ENCODE measurements at regions not wholly inside any gene's neighbourhood (a gene's known extent, or its start where the extent isn't known, plus 50 kb on each side); places are given as distances from the start of the nearest gene placed in this dataset.

DNA sequence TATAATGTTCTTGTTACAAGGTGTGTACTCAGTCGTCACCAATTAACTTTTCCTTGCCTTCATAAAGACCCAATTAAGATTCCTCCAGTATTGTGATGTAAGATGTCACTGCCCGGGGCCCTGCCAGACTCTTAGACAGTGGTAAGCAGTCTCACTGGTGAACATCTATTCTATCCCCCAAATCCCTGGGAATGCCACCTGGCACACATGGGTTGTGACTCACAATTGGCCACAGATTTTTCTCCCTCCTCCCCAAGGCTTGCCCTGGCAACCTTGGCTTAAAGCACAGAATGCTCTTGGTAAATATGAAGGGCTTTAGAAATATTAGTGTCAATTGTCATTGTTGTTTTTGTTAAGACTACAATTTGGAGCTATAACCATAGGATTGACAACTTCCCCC lies 287.9 kb downstream of the ETAA1 start (continued):
- TF ChIP-seq YY1 (IDR thresholded peaks at IDR 0.05; ENCODE audit: extremely low read depth, insufficient replicate concordance, low read depth, low read length) (no peak), POLR2A (IDR thresholded peaks at IDR 0.05; ENCODE audit: borderline replicate concordance, extremely low read depth, insufficient read depth, insufficient read length) (no peak), POLR2AphosphoS5 (IDR thresholded peaks at IDR 0.05; ENCODE audit: low read depth, low read length) (no peak)

DNA sequence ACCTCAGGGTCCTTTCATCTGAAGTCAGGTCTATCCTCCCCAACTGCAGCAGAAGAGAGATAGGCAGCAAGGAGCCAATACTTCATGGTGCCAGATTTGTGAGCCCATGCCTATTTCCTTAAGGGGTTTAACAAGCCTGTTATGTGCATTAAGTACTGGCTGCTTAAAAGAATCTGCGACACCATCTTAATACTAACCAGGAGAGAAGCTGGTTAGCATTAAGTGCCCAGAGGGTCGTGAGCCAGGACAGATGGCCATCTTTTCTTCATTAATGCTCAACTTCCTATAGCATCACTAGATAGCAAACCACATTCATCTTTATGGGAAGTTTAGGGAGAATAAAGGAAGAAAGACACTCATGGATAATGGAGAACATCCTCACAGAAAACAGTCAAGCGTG lies 289.1 kb downstream of the ETAA1 start:
- ChIA-PET CTCF (no interaction called here), POLR2A (no interaction called here), RAD21 (ENCODE audit: low non-redundant PET in 1 of 2, low total read pairs in 2 of 2, uncharacterized antibody in 2 of 2, unreplicated experiment in 2 of 2) (no interaction called here)
- Histone ChIP-seq H3K4me3 (replicated peaks in 1 of 2; ENCODE audit: low read depth in 1 of 2, low read length in 2 of 2) (no peak overlapping the region), H3K9me3 (ENCODE audit: control insufficient read depth in 1 of 2, insufficient read depth in 1 of 2, low read depth in 1 of 2, low read length in 2 of 2) (no peaks in the 10 kb centered on the region), H3K36me3 (ENCODE audit: control insufficient read depth in 1 of 2, insufficient read depth in 2 of 2, low read length in 2 of 2) (no peaks in the 10 kb centered on the region), H3K9ac (ENCODE audit: low read length) (no peak overlapping the region), H2AFZ (ENCODE audit: low read depth, low read length, poor library complexity, severe bottlenecking) (no peak overlapping the region), H3K9me2 (ENCODE audit: insufficient read depth) (no peaks in the 10 kb centered on the region), H4K20me1 (ENCODE audit: insufficient read depth) (no peaks in the 10 kb centered on the region), H3K4me1 (ENCODE audit: control insufficient read depth in 1 of 2, insufficient read depth in 2 of 2, low read length in 2 of 2) (no peaks in the 10 kb centered on the region), H3K4me2 (ENCODE audit: low read length) (no peak overlapping the region), H3K79me2 (ENCODE audit: insufficient read depth, low read length) (no peaks in the 10 kb centered on the region), H3K27ac (ENCODE audit: low read depth, low read length) (no peak overlapping the region), H3K27me3 (ENCODE audit: insufficient read depth, low read length) (0 out of 2 replicates have a peak, but pooled peaks cover 16% of the 10 kb centered on the region)
- TF ChIP-seq POLR2AphosphoS5 (IDR thresholded peaks at IDR 0.05; ENCODE audit: low read depth, low read length), result no peak
- intact Hi-C loops (cut with micrococcal nuclease), result no loop called here
- ATAC-seq (no peak), DNase-seq (ENCODE audit: low read depth, low spot score) (no peak)
- BruUV-seq (replicated peaks), result no TSS peak

DNA sequence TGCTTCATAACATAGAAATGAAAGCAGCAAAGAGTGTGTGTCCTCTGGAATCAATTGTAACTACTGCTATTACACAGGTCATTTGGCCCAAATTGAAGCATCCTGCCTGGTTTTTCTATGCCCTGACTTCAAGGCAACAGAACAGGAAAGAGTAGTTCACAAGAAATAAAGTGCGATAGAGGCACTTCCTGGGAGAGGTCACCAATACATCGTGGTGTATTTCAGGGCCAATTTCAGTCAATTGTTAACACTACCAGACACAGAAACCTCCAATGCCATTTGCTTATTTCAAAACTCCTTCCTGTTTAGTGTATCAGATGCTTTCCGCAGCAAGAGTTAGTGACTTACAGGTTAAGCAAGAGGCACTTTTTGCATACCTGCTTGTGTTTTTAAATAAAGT lies 292.1 kb downstream of the ETAA1 start:
- intact Hi-C loops (cut with micrococcal nuclease), result no loop called here
- BruUV-seq (replicated peaks), result no TSS peak
- Histone ChIP-seq H3K4me3 (replicated peaks in 1 of 2; ENCODE audit: low read depth in 1 of 2, low read length in 2 of 2) (no peak overlapping the region), H3K27me3 (ENCODE audit: insufficient read depth, low read length) (0 out of 2 replicates have a peak, but pooled peaks cover 19% of the 10 kb centered on the region), H3K4me1 (ENCODE audit: control insufficient read depth in 1 of 2, insufficient read depth in 2 of 2, low read length in 2 of 2) (no peaks in the 10 kb centered on the region), H3K79me2 (ENCODE audit: insufficient read depth, low read length) (no peaks in the 10 kb centered on the region), H2AFZ (ENCODE audit: low read depth, low read length, poor library complexity, severe bottlenecking) (no peak overlapping the region), H3K4me2 (ENCODE audit: low read length) (no peak overlapping the region), H4K20me1 (ENCODE audit: insufficient read depth) (no peaks in the 10 kb centered on the region), H3K27ac (ENCODE audit: low read depth, low read length) (no peak overlapping the region), H3K36me3 (ENCODE audit: control insufficient read depth in 1 of 2, insufficient read depth in 2 of 2, low read length in 2 of 2) (no peaks in the 10 kb centered on the region), H3K9ac (ENCODE audit: low read length) (no peak overlapping the region), H3K9me3 (ENCODE audit: control insufficient read depth in 1 of 2, insufficient read depth in 1 of 2, low read depth in 1 of 2, low read length in 2 of 2) (no peaks in the 10 kb centered on the region), H3K9me2 (ENCODE audit: insufficient read depth) (no peaks in the 10 kb centered on the region)
- DNase-seq (ENCODE audit: low read depth, low spot score), result no peak
- no peak for ATAC-seq
- ChIA-PET POLR2A (no interaction called here), RAD21 (ENCODE audit: low non-redundant PET in 1 of 2, low total read pairs in 2 of 2, uncharacterized antibody in 2 of 2, unreplicated experiment in 2 of 2) (no interaction called here), CTCF (no interaction called here)
- no peak for TF ChIP-seq ZNF274 (IDR thresholded peaks at IDR 0.05; ENCODE audit: low read depth, low read length)
- TF ChIP-seq, protein P1, sequence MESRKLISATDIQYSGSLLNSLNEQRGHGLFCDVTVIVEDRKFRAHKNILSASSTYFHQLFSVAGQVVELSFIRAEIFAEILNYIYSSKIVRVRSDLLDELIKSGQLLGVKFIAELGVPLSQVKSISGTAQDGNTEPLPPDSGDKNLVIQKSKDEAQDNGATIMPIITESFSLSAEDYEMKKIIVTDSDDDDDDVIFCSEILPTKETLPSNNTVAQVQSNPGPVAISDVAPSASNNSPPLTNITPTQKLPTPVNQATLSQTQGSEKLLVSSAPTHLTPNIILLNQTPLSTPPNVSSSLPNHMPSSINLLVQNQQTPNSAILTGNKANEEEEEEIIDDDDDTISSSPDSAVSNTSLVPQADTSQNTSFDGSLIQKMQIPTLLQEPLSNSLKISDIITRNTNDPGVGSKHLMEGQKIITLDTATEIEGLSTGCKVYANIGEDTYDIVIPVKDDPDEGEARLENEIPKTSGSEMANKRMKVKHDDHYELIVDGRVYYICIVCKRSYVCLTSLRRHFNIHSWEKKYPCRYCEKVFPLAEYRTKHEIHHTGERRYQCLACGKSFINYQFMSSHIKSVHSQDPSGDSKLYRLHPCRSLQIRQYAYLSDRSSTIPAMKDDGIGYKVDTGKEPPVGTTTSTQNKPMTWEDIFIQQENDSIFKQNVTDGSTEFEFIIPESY (IDR thresholded peaks at IDR 0.05; ENCODE audit: extremely low read depth, insufficient replicate concordance, low read length), result no peak
- no peak for TF ChIP-seq JUND (IDR thresholded peaks at IDR 0.05)
- TF ChIP-seq EGR1 (IDR thresholded peaks at IDR 0.05; ENCODE audit: low read depth), result no peak
- TF ChIP-seq EZH2phosphoT487 (IDR thresholded peaks at IDR 0.05; ENCODE audit: borderline replicate concordance), result no peak
- TF ChIP-seq, protein P2, sequence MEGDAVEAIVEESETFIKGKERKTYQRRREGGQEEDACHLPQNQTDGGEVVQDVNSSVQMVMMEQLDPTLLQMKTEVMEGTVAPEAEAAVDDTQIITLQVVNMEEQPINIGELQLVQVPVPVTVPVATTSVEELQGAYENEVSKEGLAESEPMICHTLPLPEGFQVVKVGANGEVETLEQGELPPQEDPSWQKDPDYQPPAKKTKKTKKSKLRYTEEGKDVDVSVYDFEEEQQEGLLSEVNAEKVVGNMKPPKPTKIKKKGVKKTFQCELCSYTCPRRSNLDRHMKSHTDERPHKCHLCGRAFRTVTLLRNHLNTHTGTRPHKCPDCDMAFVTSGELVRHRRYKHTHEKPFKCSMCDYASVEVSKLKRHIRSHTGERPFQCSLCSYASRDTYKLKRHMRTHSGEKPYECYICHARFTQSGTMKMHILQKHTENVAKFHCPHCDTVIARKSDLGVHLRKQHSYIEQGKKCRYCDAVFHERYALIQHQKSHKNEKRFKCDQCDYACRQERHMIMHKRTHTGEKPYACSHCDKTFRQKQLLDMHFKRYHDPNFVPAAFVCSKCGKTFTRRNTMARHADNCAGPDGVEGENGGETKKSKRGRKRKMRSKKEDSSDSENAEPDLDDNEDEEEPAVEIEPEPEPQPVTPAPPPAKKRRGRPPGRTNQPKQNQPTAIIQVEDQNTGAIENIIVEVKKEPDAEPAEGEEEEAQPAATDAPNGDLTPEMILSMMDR (IDR thresholded peaks at IDR 0.05 in 2 of 3, conservative IDR thresholded peaks at IDR 0.05 in 1 of 3; ENCODE audit: borderline replicate concordance in 1 of 3, insufficient read depth in 1 of 3, low read depth in 2 of 3, low read length in 2 of 3), result no peak
- TF ChIP-seq, protein P3, sequence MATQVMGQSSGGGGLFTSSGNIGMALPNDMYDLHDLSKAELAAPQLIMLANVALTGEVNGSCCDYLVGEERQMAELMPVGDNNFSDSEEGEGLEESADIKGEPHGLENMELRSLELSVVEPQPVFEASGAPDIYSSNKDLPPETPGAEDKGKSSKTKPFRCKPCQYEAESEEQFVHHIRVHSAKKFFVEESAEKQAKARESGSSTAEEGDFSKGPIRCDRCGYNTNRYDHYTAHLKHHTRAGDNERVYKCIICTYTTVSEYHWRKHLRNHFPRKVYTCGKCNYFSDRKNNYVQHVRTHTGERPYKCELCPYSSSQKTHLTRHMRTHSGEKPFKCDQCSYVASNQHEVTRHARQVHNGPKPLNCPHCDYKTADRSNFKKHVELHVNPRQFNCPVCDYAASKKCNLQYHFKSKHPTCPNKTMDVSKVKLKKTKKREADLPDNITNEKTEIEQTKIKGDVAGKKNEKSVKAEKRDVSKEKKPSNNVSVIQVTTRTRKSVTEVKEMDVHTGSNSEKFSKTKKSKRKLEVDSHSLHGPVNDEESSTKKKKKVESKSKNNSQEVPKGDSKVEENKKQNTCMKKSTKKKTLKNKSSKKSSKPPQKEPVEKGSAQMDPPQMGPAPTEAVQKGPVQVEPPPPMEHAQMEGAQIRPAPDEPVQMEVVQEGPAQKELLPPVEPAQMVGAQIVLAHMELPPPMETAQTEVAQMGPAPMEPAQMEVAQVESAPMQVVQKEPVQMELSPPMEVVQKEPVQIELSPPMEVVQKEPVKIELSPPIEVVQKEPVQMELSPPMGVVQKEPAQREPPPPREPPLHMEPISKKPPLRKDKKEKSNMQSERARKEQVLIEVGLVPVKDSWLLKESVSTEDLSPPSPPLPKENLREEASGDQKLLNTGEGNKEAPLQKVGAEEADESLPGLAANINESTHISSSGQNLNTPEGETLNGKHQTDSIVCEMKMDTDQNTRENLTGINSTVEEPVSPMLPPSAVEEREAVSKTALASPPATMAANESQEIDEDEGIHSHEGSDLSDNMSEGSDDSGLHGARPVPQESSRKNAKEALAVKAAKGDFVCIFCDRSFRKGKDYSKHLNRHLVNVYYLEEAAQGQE (IDR thresholded peaks at IDR 0.05; ENCODE audit: low read depth), result no peak

Data from HCT116 (cell line).